ENCODE measurements at regions not wholly inside any gene's neighbourhood (a gene's known extent, or its start where the extent isn't known, plus 50 kb on each side); places are given as distances from the start of the nearest gene placed in this dataset.

GRCh38 chr2:12567411-12567810 is 149.3 kb upstream of the TRIB2 start:
- TF ChIP-seq CTCF (IDR thresholded peaks at IDR 0.05) (no peak), EP300 (IDR thresholded peaks at IDR 0.05) (no peak), POLR2A (IDR thresholded peaks at IDR 0.05) (no peak)

Measured in tibial nerve (tissue), 4 donors.